HG03521 (cell line): ENCODE measurements at regions not wholly inside any gene's neighbourhood (a gene's known extent, or its start where the extent isn't known, plus 50 kb on each side); places are given as distances from the start of the nearest gene placed in this dataset.

Experiments
- ATAC-seq: cut with Tn5 transposase; IDR thresholded peaks from one replicate; pipeline ENCODE4 v1.9.1; 2021; ENCODE audit warnings: mild to moderate bottlenecking, moderate library complexity; ENCODE audit not compliant: unreplicated experiment

DNA sequence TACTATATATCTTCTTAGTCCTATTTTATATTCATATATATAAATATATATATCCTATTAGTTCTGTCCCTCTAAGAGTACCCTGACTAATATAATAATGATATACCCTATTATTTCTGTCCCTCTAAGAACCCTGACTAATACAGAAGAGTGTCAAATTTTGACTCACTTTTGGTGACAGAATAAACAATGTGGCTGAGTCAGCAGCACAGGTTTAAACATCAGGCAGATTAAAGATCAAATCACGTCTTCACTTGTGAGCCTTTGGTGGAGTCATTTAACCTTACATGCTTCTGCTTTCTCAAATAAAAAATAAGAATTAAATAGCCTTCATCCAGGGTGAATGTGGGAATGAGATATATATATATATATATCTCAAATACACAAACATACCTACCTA, 615.9 kb upstream of the GCFC2 start:
- ATAC-seq, result no peak

DNA sequence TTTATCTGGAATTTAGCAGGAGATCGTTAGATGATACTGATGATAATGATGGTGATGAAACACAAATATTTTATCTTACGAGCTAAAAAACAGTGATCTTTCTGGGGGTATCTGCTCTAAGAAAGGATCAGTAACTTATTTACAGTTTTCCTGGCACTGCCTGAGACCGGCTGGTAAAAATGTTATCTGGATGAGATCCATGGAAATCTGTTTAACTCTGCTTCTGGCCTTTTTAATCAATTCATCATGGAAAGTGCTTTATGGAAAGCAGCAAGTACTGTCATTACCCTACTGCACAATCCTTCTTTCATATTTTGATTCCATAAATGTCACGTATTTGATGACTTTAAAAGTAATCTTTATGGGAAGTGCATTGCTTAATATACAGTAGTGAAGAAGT, 612.7 kb upstream of the GCFC2 start:
- ATAC-seq, result no peak

GRCh38 chr2:76320716-76321115, 610.0 kb upstream of the GCFC2 start:
- ATAC-seq, result no peak

- ATAC-seq, result no peak
Measured at GRCh38 chr2:76318848-76319360, 608.2 kb upstream of the GCFC2 start.

DNA sequence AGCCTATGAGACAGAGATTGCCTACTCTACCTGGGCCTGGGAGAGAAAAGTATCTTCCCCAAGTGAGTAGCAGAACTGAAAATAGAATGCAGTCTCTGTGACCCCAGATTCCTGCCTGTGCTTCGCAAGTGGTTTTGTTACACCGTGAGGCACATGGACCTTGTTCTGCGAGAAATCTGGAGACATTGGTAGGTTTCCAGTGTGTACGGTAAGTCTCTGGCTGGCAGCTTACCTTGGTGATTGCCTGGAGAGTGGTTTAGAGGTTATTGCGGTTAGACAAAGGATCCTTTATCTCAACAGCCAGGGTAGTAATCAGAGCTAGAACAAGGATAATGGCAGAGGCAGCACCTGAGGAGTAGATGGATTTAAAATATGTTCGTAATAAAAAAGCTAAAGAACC, 606.0 kb upstream of the GCFC2 start:
- no peak for ATAC-seq

DNA sequence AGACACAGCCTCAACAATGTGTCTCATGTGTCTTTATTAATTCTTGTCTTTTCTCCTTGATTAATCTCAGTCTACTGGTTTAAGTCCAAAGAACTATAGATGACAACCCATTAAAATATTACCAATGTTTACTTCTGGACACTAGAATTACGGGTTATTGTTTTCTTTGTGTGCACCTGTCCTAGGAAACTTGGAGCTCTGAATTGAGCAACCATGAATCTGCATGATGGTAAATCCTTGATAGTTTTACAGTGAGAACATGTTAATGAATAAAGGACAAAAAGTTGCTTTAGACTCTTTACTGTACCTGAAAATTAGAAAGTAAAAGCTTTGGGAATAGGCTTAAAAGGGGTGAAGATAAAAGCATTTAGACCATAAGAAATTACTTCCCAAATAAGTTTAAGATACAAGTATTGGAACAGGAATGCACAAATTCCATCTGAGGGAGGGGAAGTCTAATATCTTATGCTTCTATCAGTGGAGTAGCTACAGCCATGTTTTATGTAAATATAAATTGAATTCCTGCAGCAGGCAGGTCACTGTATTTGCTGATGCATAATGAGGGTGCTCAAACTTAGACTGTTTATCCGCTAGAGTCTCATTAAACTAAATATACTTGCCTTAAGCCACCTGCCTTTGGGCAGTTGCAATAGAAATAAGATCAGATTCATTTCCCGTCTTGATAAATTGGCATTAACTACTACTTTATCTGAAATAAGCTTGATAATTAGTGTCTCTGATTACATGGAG, 603.7 kb upstream of the GCFC2 start:
- no peak for ATAC-seq

DNA sequence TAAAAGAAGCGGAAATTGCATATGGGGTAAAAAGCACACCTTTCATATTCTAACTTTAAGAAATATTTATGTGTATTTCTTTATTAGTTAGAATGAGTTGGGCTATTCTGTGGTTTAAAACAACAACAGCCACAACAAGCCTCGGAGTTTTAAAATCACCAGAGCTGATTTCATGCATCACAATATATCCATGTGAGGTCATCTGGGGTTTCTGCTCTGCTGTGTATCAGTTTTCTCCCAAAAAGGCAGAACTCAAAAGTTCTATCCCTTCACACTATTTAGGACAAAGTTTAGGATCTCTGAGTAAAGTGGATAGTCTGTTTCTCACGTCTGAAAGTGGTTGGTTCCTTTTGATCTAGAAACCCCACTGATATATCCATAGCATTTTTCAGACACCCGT, 601.5 kb upstream of the GCFC2 start:
- ATAC-seq, result no peak

DNA sequence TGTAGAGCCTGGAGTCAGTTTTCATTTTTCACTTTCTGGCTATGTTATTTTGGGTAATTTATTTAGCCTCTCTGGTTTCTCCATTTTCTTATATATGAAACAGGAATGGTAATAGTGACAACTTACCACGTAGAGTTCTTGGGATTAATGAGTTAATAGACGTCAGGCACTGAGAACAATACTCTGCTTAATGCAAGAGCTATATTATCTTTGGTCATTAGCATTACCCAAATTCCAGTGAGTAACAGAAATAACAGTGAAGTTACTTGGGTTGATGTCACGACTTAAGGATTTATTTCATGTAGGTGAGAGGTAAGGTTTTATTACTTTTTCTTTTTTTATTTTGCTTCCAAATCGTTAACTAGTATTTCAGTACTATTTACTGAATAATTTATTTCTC, 601.0 kb upstream of the GCFC2 start:
- no peak for ATAC-seq

GRCh38 chr2:76310894-76311633, 600.3 kb upstream of the GCFC2 start:
- ATAC-seq, result no peak

DNA sequence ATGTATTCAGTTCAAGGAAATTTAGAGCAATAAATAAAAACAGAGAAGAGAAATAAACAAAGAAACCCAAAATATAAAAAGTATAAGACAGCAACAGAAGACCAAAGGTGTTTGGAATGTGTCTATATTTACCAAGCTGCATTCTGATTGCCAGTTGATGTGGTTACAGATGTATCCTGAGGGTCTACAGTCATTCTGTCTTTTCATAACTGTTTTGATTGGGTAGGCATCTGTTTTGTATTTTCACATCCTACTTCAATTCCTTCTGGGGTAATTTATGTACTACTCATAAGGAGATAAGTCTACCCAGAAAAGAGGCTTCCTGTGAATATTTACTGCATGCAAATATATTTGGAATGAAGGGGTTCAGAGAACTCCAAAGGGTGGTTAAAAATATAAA, 596.8 kb upstream of the GCFC2 start:
- ATAC-seq, result no peak

- no peak for ATAC-seq
Measured at GRCh38 chr2:76298041-76298440, 587.3 kb upstream of the GCFC2 start.

- no peak for ATAC-seq
Measured at GRCh38 chr2:76296438-76296837, 585.7 kb upstream of the GCFC2 start.

DNA sequence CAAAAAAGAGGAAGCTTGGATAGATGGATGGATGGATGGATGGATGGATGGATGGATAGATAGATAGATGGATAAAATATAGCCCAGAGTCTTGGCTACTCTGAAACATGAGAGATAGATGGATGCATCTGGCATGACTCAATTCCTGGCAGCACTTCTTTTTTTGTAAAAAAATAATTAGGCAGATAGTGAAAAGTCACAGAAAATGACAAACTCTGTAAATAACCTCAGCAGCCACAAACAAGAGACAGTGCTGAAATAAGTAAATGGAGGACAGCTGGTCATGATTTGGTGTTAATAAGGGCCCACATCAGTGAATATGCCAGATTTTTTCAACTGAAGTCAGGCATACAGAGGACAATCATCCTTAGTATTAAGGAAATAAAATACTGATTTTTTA, 585.0 kb upstream of the GCFC2 start:
- no peak for ATAC-seq

DNA sequence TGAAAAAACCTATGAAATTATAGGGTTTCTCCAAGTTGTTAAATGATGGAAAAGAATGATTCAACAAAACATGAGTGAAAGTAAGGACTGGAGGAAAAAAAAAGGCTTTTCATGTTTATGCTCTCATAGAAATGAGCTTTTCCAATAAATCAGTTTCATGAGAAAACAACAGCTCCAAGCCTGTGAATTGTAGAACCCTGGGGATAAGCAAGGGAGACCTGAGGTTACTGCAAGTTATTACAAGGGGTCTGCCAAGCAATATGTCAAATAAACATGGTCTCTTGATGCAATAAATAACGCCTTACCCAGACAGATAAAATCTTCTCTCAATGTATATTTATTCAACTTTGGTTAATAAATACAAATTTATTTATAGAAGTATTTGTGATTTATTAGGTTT, 577.9 kb upstream of the GCFC2 start:
- ATAC-seq, result no peak

- no peak for ATAC-seq
Measured at GRCh38 chr2:76288146-76288545, 577.4 kb upstream of the GCFC2 start.

DNA sequence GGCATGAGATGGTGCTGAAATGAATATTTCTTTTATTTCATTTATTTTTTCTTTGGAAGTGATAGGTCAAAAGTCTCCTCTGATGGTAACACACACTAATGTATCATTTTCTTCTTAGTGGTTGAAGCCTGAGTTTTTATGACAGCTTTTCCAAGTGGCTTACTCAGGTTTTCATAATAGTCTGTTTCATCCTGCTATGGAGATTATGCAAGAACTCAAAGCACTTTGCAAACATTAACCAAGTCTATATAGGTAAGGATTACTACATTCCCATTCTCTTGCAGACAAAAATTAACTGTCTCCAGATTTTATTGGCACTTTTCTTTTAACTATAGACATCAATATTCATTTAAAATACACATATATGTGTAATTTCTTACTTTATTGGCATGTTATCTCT, 572.6 kb upstream of the GCFC2 start:
- no peak for ATAC-seq

DNA sequence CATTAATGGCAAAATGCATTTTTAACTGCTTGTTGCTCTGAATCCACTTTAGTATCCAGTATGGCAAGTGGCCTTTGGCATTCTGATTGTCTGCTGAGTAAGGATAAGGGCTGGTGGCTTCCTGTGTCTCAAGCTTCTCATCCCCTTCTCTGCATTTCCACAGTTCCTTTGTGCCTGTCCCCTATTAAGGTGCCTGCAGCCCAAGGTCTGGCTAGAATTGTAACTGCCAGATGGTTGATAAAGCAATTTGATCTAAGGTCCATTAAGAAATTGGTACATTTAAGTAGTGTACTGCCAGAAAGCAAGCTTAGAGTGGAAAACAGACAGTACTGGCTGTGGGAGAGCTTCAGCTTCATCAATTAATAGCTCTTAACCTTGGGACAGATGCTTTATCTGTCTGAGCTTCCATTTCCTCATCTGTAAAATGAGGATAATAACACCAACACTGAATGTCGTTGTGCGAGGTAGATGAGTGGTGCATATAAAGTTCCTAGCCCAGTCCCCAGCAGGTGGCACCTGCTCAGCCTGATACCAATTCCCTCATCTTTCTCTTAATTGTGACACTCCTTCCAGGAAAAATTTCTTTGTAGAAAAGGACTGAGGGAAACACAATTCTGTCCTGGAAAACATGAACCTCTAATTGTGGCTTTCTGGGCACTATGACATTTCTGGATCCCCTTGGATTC, 570.6 kb upstream of the GCFC2 start:
- no peak for ATAC-seq

- ATAC-seq, result no peak
Measured at GRCh38 chr2:76280686-76281085, 570.0 kb upstream of the GCFC2 start.

- ATAC-seq, result no peak
Measured at GRCh38 chr2:76279142-76279541, 568.4 kb upstream of the GCFC2 start.

DNA sequence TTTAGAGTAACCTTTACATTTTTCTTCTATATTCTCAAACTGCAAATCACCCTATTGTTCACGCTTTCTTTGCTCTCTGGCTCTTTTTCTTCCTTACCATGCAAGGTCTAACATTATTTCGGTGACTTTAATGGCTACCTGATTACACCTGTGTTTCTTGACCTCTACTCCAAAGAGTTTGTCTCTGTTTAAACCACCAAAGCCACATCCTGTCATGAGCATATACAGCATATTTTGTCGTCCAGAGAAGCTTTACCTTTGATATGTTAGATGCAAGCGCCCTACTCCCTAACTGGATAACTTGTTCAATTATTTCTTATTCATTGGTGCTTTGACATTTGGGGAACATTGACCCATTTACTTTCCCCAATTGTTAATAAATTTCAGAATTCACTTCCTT, 565.1 kb upstream of the GCFC2 start:
- ATAC-seq, result no peak

DNA sequence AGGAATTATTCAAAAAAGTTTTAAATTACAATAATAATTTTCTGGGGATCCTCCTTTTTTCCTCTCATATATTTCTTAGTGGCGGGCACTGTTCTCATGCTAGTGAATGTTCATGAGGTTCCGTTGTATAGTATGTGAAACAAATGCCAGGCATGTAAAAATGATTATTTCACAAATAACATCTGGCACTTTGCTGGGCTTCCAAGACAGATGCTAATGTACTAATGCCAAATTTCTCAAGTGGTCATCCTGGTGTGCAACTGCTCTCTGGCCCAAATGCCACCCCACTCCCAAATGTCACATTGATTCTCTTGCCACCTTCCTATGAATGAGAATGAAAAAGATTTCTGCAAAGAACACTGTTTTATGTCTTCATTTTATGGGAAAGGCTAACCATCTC, 564.0 kb upstream of the GCFC2 start:
- ATAC-seq, result no peak

DNA sequence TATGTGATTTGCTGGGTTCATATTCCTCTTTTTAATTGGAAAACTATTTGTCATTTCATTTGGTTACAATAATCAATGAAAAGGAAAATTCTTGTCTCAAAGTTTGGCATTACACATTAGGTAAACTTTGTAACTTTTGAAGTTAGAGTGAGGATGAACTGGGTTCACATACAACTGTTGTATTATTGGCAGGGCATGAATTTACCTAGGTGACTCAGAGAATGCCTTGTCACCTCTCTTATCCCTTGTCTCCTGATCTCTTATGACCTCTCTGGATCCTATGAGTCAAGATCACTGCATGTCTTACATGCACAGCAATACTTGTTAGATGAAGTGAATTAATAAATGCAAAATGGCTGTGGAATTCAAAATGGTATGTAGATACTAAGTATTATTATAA, 563.4 kb upstream of the GCFC2 start:
- ATAC-seq, result no peak
